ENCODE measurements at regions not wholly inside any gene's neighbourhood (a gene's known extent, or its start where the extent isn't known, plus 50 kb on each side); places are given as distances from the start of the nearest gene placed in this dataset.

DNA sequence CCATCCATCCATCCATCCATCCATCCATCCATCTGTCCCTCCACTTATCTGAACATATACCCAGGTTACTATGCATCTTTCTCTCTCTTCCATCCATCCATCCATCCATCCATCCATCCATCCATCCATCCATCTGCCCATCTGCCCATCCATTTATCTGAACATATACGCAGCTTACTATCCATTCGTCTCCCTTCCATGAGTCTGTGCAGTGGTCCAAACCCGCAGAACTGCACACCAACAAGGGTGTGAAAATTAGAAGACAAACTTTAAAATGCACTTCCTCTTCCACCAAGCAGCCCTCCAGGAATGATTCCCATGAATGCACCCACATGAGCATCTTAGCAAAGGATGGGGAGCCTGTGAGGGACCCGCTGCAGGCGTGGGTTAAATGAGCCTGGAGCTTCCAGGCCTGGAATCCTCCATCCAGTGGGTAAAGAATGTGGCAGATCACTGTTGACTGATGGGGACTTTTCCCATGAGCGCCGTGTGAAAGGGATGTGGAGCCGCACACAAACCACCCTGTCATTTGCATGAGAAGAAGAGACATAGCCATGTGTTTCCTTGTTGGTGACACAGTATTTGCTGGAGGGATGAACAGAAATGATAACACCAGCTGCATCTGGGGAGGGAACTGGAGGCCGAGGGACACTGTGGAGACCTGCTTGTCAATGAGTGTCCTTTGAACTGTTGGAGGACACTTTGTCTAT, 376.6 kb downstream of the ADGRD1 start:
- TF ChIP-seq MAFK (IDR thresholded peaks at IDR 0.05; ENCODE audit: low read depth, low read length) (no peak), CBX5 (IDR thresholded peaks at IDR 0.05; ENCODE audit: low read depth, low read length) (no peak), POLR2A (IDR thresholded peaks at IDR 0.05; ENCODE audit: control extremely low read depth in 1 of 2, low read depth in 2 of 2, low read length in 2 of 2) (no peak), SRF (IDR thresholded peaks at IDR 0.05; ENCODE audit: low read depth, low read length) (no peak)
- TF ChIP-seq, protein P1, sequence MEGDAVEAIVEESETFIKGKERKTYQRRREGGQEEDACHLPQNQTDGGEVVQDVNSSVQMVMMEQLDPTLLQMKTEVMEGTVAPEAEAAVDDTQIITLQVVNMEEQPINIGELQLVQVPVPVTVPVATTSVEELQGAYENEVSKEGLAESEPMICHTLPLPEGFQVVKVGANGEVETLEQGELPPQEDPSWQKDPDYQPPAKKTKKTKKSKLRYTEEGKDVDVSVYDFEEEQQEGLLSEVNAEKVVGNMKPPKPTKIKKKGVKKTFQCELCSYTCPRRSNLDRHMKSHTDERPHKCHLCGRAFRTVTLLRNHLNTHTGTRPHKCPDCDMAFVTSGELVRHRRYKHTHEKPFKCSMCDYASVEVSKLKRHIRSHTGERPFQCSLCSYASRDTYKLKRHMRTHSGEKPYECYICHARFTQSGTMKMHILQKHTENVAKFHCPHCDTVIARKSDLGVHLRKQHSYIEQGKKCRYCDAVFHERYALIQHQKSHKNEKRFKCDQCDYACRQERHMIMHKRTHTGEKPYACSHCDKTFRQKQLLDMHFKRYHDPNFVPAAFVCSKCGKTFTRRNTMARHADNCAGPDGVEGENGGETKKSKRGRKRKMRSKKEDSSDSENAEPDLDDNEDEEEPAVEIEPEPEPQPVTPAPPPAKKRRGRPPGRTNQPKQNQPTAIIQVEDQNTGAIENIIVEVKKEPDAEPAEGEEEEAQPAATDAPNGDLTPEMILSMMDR (IDR thresholded peaks at IDR 0.05; ENCODE audit: control extremely low read depth in 1 of 3, insufficient read depth in 1 of 3, low read depth in 1 of 3, low read length in 3 of 3), result no peak

Measured in H1 (cell line).